ENCODE measurements at regions not wholly inside any gene's neighbourhood (a gene's known extent, or its start where the extent isn't known, plus 50 kb on each side); places are given as distances from the start of the nearest gene placed in this dataset.
"Not testable (repeated sequence)": the region's sequence is repeated elsewhere in the genome, so short reads cannot be mapped to it uniquely, and the experiment has no call there.

- DNase-seq (ENCODE audit: low spot score in 2 of 2) (no peak), FAIRE-seq (no peak)
Observed at GRCh38 chr5:163569284-163569683, 63.9 kb downstream of the MAT2B start.

GRCh38 chr5:163571744-163572143 is 66.3 kb downstream of the MAT2B start:
- no peak for DNase-seq (ENCODE audit: low spot score in 2 of 2)
- FAIRE-seq: no peak

GRCh38 chr5:163574472-163575440 is 69.3 kb downstream of the MAT2B start:
- DNase-seq (ENCODE audit: low spot score in 2 of 2) (no peak), FAIRE-seq (no peak)

GRCh38 chr5:163578652-163579051 is 73.2 kb downstream of the MAT2B start:
- no peak for FAIRE-seq
- no peak for DNase-seq (ENCODE audit: low spot score in 2 of 2)

- DNase-seq (ENCODE audit: low spot score in 2 of 2) (no peak), FAIRE-seq (no peak)
Observed at GRCh38 chr5:163579729-163580128, 74.3 kb downstream of the MAT2B start.

GRCh38 chr5:163580516-163580915 is 75.1 kb downstream of the MAT2B start:
- DNase-seq (ENCODE audit: low spot score in 2 of 2) (no peak), FAIRE-seq (no peak)

- not testable (repeated sequence) for FAIRE-seq
Observed at GRCh38 chr5:163583491-163584153, 78.2 kb downstream of the MAT2B start.

GRCh38 chr5:163585206-163585605 is 79.8 kb downstream of the MAT2B start:
- DNase-seq (ENCODE audit: low spot score in 2 of 2): no peak
- no peak for FAIRE-seq

More at GRCh38 chr5:163583491-163584153, 78.2 kb downstream of the MAT2B start:
- DNase-seq (ENCODE audit: low spot score in 2 of 2): not testable (repeated sequence)

- DNase-seq (ENCODE audit: low spot score in 2 of 2): no peak
- FAIRE-seq: no peak
Observed at GRCh38 chr5:163586531-163586956, 81.1 kb downstream of the MAT2B start.

GRCh38 chr5:163594951-163595350 is 89.5 kb downstream of the MAT2B start:
- no peak for FAIRE-seq
- no peak for DNase-seq (ENCODE audit: low spot score in 2 of 2)

- no peak for FAIRE-seq
- no peak for DNase-seq (ENCODE audit: low spot score in 2 of 2)
Observed at GRCh38 chr5:163595932-163596607, 90.7 kb downstream of the MAT2B start.

- FAIRE-seq (no peak), DNase-seq (ENCODE audit: low spot score in 2 of 2) (no peak)
Observed at GRCh38 chr5:163596608-163597315, 91.3 kb downstream of the MAT2B start.

- DNase-seq (ENCODE audit: low spot score in 2 of 2): no peak
Observed at GRCh38 chr5:163604013-163604412, 98.6 kb downstream of the MAT2B start.

GRCh38 chr5:163607256-163607655 is 101.8 kb downstream of the MAT2B start:
- no peak for DNase-seq (ENCODE audit: low spot score in 2 of 2)
- no peak for FAIRE-seq

More at GRCh38 chr5:163604013-163604412, 98.6 kb downstream of the MAT2B start:
- no peak for FAIRE-seq

- FAIRE-seq (no peak), DNase-seq (ENCODE audit: low spot score in 2 of 2) (no peak)
Observed at GRCh38 chr5:163608621-163609020, 103.2 kb downstream of the MAT2B start.

GRCh38 chr5:163609910-163610309 is 104.5 kb downstream of the MAT2B start:
- FAIRE-seq (no peak), DNase-seq (ENCODE audit: low spot score in 2 of 2) (no peak)

- DNase-seq (ENCODE audit: low spot score in 2 of 2) (no peak), FAIRE-seq (no peak)
Observed at GRCh38 chr5:163612358-163613149, 107.1 kb downstream of the MAT2B start.

- FAIRE-seq (no peak), DNase-seq (ENCODE audit: low spot score in 2 of 2) (no peak)
Observed at GRCh38 chr5:163613150-163613442, 107.7 kb downstream of the MAT2B start.

- DNase-seq (ENCODE audit: low spot score in 2 of 2) (no peak), FAIRE-seq (no peak)
Observed at GRCh38 chr5:163614787-163615186, 109.4 kb downstream of the MAT2B start.

Measured in frontal cortex (tissue), 3 donors.